HepG2 (cell line): ENCODE measurements at regions not wholly inside any gene's neighbourhood (a gene's known extent, or its start where the extent isn't known, plus 50 kb on each side); places are given as distances from the start of the nearest gene placed in this dataset.

Experiments used
- ATAC-seq: fragments of 200-7000 bp; cut with Tn5 transposase; 3 replicates; pipeline ENCODE4 v1.9.1; 2020; ENCODE audit warnings: mild to moderate bottlenecking, moderate library complexity
- BruUV-seq: library from RNA; stranded (reverse); fragments of 400-500 nt; replicated peaks from 2 replicates; lab custom pipeline; 2021; lab: Mats Ljungman, UMichigan
- CTCF ChIA-PET: fragments of 300-600 bp; formaldehyde crosslinking; extraction: SDS; loops from one replicate; lab custom pipeline; 2021; ENCODE audit warnings: low total read pairs, inconsistent platforms, low intra/inter-chr PET ratio; lab: Yijun Ruan, JAX
- POLR2A ChIA-PET: fragments of 350-600 bp; sonication (Branson Sonifier 250); formaldehyde crosslinking; loops from one replicate; lab custom pipeline; 2020; ENCODE audit warnings: antibody characterized with exemption, inconsistent platforms; lab: Yijun Ruan, JAX
- DNase-seq: peaks from one replicate; pipeline ENCODE4 v3.0.0-alpha.2; 2015; ENCODE audit warnings: low spot score
- FAIRE-seq: peaks from 3 replicates; lab custom pipeline; 2011; peaks lifted over from hg19 to GRCh38; lab: Jason Lieb, UNC
- H2AFZ ChIP-seq: one replicate; pipeline ENCODE4 v1.6.1; 2011; ENCODE audit warnings: low read length, inconsistent platforms
- H3K27ac ChIP-seq: fragments of 300-600 bp; 3 replicates; pipeline ENCODE4 v1.8.0; 2011; ENCODE audit warnings: mixed run types, mild to moderate bottlenecking, mixed read lengths, low read length, inconsistent platforms; ENCODE audit not compliant: insufficient read depth; ENCODE audit errors: extremely low read length
- H3K27me3 ChIP-seq, 2 experiments: fragments of 200-600 bp in 1 of 2; 2 replicates in 1 of 2; 3 replicates in 1 of 2; pipeline versions ENCODE4 v1.6.0 to v1.8.0; 2011; ENCODE audit warnings: low read length in 2 of 2, mild to moderate bottlenecking in 2 of 2, moderate library complexity in 2 of 2, inconsistent platforms in 1 of 2; ENCODE audit not compliant: insufficient read depth in 2 of 2, control insufficient read depth in 1 of 2
- H3K36me3 ChIP-seq, 2 experiments: fragments of 200-600 bp in 1 of 2; replicated peaks in 1 of 2; 2 replicates in 1 of 2; 3 replicates in 1 of 2; pipeline versions ENCODE4 v1.5.1 to v1.8.0; 2011; ENCODE audit warnings: low read length in 2 of 2, inconsistent platforms in 1 of 2; ENCODE audit not compliant: insufficient read depth in 2 of 2, control insufficient read depth in 1 of 2
- H3K4me1 ChIP-seq: 2 replicates; pipeline ENCODE4 v1.5.1; 2012; ENCODE audit warnings: low read length, inconsistent platforms; ENCODE audit not compliant: insufficient read depth
- H3K4me2 ChIP-seq: 2 replicates; pipeline ENCODE4 v1.6.0; 2011; ENCODE audit warnings: low read depth, low read length, inconsistent platforms
- H3K4me3 ChIP-seq, 3 experiments: fragments of 200-600 bp in 1 of 3; sonication (generic), shearing (Covaris generic) in 1 of 3; replicated peaks in 1 of 3; 2 replicates each; pipeline ENCODE4 v1.5.1; 2011 to 2016; ENCODE audit warnings: low read length in 3 of 3, inconsistent platforms in 2 of 3, low read depth in 2 of 3, mild to moderate bottlenecking in 2 of 3, control low read depth in 1 of 3, mixed read lengths in 1 of 3; ENCODE audit not compliant: insufficient read depth in 1 of 3
- H3K79me2 ChIP-seq: one replicate; pipeline ENCODE4 v1.6.1; 2011; ENCODE audit warnings: low read length, inconsistent platforms; ENCODE audit not compliant: insufficient read depth
- H3K9ac ChIP-seq: 2 replicates; pipeline ENCODE4 v1.6.0; 2011; ENCODE audit warnings: mild to moderate bottlenecking, low read depth, low read length, inconsistent platforms; ENCODE audit not compliant: insufficient read depth
- H3K9me3 ChIP-seq: 2 replicates; pipeline ENCODE4 v1.5.1; 2012; ENCODE audit warnings: mild to moderate bottlenecking, low read length
- H4K20me1 ChIP-seq: 2 replicates; pipeline ENCODE4 v1.6.0; 2011; ENCODE audit warnings: inconsistent platforms, mild to moderate bottlenecking, low read length, moderate library complexity; ENCODE audit not compliant: insufficient read depth
- GABPB1 ChIP-seq: IDR thresholded peaks from 2 replicates; pipeline ENCODE4 v1.6.1; 2016; ENCODE audit warnings: mild to moderate bottlenecking, missing genetic modification reagents, moderate library complexity, missing compliant biosample characterization
- MIER3 ChIP-seq: IDR thresholded peaks from 2 replicates; pipeline ENCODE4 v1.6.1; 2016; ENCODE audit warnings: missing compliant biosample characterization, borderline replicate concordance
- MYC ChIP-seq: sonication (generic); formaldehyde crosslinking; IDR thresholded peaks from 2 replicates; pipeline ENCODE4 v1.9.0; 2021; ENCODE audit warnings: missing genetic modification reagents, borderline replicate concordance
- RFXANK ChIP-seq: IDR thresholded peaks from 2 replicates; pipeline ENCODE4 v1.6.1; 2016
- SRSF9 ChIP-seq: fragments of 200-400 bp; formaldehyde crosslinking; IDR thresholded peaks from 2 replicates; pipeline ENCODE4 v1.6.1; 2018; ENCODE audit warnings: borderline replicate concordance, mild to moderate bottlenecking, low read depth, low read length; ENCODE audit not compliant: insufficient read depth, poor library complexity, severe bottlenecking
- TRAFD1 ChIP-seq: sonication (generic); formaldehyde crosslinking; IDR thresholded peaks from 2 replicates; pipeline ENCODE4 v1.5.1; 2020; ENCODE audit warnings: missing genetic modification reagents, mild to moderate bottlenecking, borderline replicate concordance
- ZNF251 ChIP-seq: sonication (generic); formaldehyde crosslinking; IDR thresholded peaks from 2 replicates; pipeline ENCODE4 v1.9.0; 2021; ENCODE audit warnings: mild to moderate bottlenecking, missing genetic modification reagents
- ZNF839 ChIP-seq: sonication (generic); formaldehyde crosslinking; IDR thresholded peaks from 2 replicates; pipeline ENCODE4 v1.4.0; 2020; ENCODE audit warnings: missing genetic modification reagents, mild to moderate bottlenecking, borderline replicate concordance
- WGBS: methylation state at CpG from one replicate; pipeline ENCODE4 v1.1.6; 2017; ENCODE audit warnings: low lambda C conversion rate; 5-methylcytosine and 5-hydroxymethylcytosine counted together
- in situ Hi-C: cut with HindIII; loops from 2 replicates; pipeline ENCODE4 v1.10.0; 2017; ENCODE audit warnings: low pct_unique_long_range_greater_than_20kb; ENCODE audit not compliant: extremely low pct_ligation_motif_present
- intact Hi-C: fragments of 100-400 bp; cut with micrococcal nuclease; formaldehyde crosslinking; loops from one replicate; pipeline ENCODE4 v1.10.0; 2022; ENCODE audit not compliant: unreplicated experiment

DNA sequence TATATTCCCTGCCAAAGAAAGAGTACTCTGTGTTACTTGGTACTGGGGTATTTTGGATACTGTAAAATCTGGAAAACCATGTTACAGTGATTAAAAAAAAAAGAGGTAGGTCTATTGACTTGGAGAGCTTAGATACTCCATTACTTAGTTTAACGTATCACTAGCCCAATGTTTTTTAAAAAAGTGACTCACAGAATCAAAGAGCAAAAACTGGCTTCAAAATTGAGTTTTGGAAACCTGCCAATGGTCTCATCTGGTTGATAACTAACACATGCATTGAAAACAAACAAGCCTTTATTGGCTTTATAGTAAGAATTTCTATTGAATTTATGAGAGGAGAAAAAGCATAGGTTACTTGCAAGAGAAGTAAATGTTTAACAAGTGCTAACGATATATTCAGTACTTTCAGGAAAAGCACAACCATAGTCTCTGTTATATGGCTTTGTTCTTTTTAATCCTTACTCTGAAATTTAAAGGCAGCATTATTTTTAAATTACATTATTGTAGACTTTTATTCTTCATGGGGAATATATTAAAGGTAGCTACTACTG, 563.3 kb upstream of the SORCS1 start (continued):
- no peak for TF ChIP-seq TRAFD1 (CRISPR knock-in tag)
- no peak for TF ChIP-seq ZNF251 (CRISPR knock-in tag)
- TF ChIP-seq GABPB1 (CRISPR knock-in tag), result no peak
- TF ChIP-seq MIER3 (CRISPR knock-in tag), result no peak
- TF ChIP-seq, all 625 proteins: peak for 0

DNA sequence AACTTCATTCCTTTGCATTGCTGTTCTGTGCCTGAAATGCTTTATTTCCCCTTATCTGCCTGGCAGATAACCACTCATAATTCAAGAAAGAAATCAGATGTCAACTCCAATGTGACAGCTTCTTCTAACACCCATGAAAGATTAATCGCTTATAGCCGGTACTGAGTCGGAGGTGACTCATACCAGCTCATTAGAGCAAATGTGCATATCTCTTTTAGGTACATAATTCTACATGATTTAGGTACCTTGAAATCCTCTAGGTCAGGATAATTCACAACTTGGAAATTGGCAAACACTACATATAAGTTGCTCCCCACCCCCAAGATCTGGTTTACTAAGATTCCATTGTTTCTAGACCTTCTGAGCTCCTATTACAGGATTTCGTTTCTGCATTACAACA, 554.4 kb upstream of the SORCS1 start:
- H3K9ac ChIP-seq, result no peak overlapping the region
- no peak overlapping the region for H2AFZ ChIP-seq
- H3K9me3 ChIP-seq, result peaks cover 88% of the 10 kb centered on the region
- 52% methylated on average over 4 of the region's 4 CpGs for WGBS
- intact Hi-C loops, result no loop called here
- no peak overlapping the region for H3K4me2 ChIP-seq
- H3K4me3 ChIP-seq, result no peak overlapping the region
- H3K4me1 ChIP-seq, result no peaks in the 10 kb centered on the region
- no peaks in the 10 kb centered on the region for H3K79me2 ChIP-seq
- in situ Hi-C loops, result no loop called here
- no peak for ATAC-seq
- ChIA-PET CTCF (no interaction called here), POLR2A (no interaction called here)
- H4K20me1 ChIP-seq, result no peaks in the 10 kb centered on the region
- H3K27me3 ChIP-seq, result no peaks in the 10 kb centered on the region
- no peak overlapping the region for H3K27ac ChIP-seq
- H3K36me3 ChIP-seq, result no peaks in the 10 kb centered on the region
- no peak for FAIRE-seq
- no TSS peak for BruUV-seq
- TF ChIP-seq SRSF9 (no peak), MYC (no peak), RFXANK (CRISPR knock-in tag) (no peak), ZNF839 (CRISPR knock-in tag) (no peak)
- DNase-seq, result no peak
